MM.1S (cell line): ENCODE measurements at regions not wholly inside any gene's neighbourhood (a gene's known extent, or its start where the extent isn't known, plus 50 kb on each side); places are given as distances from the start of the nearest gene placed in this dataset.

ENCODE experiments used
- DNase-seq: peaks from one replicate; pipeline ENCODE4 v3.0.0-alpha.2; 2015
- H2AFZ ChIP-seq: fragments of 300-600 bp; sonication (generic); 2 replicates; pipeline ENCODE4 v1.6.0; 2016; ENCODE audit warnings: antibody characterized with exemption, low read length
- H3F3A ChIP-seq: fragments of 300-600 bp; sonication (generic); 2 replicates; pipeline ENCODE4 v1.6.1; 2016; ENCODE audit warnings: mild to moderate bottlenecking, antibody characterized with exemption, low read length, moderate library complexity, mixed read lengths; ENCODE audit not compliant: insufficient read depth
- H3K27ac ChIP-seq: fragments of 300-600 bp; sonication (generic); 2 replicates; pipeline ENCODE4 v1.5.1; 2016; ENCODE audit warnings: mild to moderate bottlenecking, low read length
- H3K27me3 ChIP-seq: fragments of 300-600 bp; sonication (generic); replicated peaks from 2 replicates; pipeline ENCODE4 v1.6.0; 2016; ENCODE audit warnings: low read length; ENCODE audit not compliant: insufficient read depth
- H3K36me3 ChIP-seq: fragments of 300-600 bp; sonication (generic); replicated peaks from 2 replicates; pipeline ENCODE4 v1.6.1; 2016; ENCODE audit warnings: mild to moderate bottlenecking, low read length, mixed read lengths; ENCODE audit not compliant: insufficient read depth
- H3K4me1 ChIP-seq: fragments of 300-600 bp; sonication (generic); 2 replicates; pipeline ENCODE4 v1.6.1; 2016; ENCODE audit warnings: low read length, mixed read lengths
- H3K4me2 ChIP-seq: fragments of 300-600 bp; sonication (generic); 2 replicates; pipeline ENCODE4 v1.6.0; 2016; ENCODE audit warnings: low read depth, low read length
- H3K4me3 ChIP-seq: fragments of 300-600 bp; sonication (generic); 2 replicates; pipeline ENCODE4 v1.5.1; 2016; ENCODE audit warnings: low read length, mixed read lengths
- H3K79me2 ChIP-seq: fragments of 300-600 bp; sonication (generic); 2 replicates; pipeline ENCODE4 v1.6.1; 2016; ENCODE audit warnings: mixed run types, low read length, mixed read lengths
- H3K9ac ChIP-seq: fragments of 300-600 bp; sonication (generic); 2 replicates; pipeline ENCODE4 v1.6.1; 2016; ENCODE audit warnings: low read length, mixed read lengths
- H3K9me2 ChIP-seq: fragments of 300-600 bp; sonication (generic); replicated peaks from 2 replicates; pipeline ENCODE4 v1.6.1; 2016; ENCODE audit warnings: mild to moderate bottlenecking, low read length, mixed read lengths; ENCODE audit not compliant: insufficient read depth
- H3K9me3 ChIP-seq: fragments of 300-600 bp; sonication (generic); replicated peaks from 2 replicates; pipeline ENCODE4 v1.6.1; 2016; ENCODE audit warnings: mild to moderate bottlenecking, low read length, mixed read lengths; ENCODE audit not compliant: insufficient read depth
- H4K20me1 ChIP-seq: fragments of 300-600 bp; sonication (generic); 2 replicates; pipeline ENCODE4 v1.6.1; 2016; ENCODE audit warnings: mild to moderate bottlenecking, low read length, moderate library complexity, mixed read lengths; ENCODE audit not compliant: insufficient read depth
- EZH2 ChIP-seq: fragments of 300-600 bp; sonication (generic); optimal IDR thresholded peaks from 2 replicates; pipeline ENCODE3; 2017; ENCODE audit warnings: low read depth, mild to moderate bottlenecking, antibody characterized with exemption, low read length, mixed read lengths
- EZH2phosphoT487 ChIP-seq: fragments of 300-600 bp; sonication (generic); IDR thresholded peaks from 2 replicates; pipeline ENCODE4 v1.6.1; 2018; ENCODE audit warnings: antibody characterized with exemption, low read length
- TF ChIP-seq, protein P1 (sequence below): fragments of 300-600 bp; sonication (generic); IDR thresholded peaks from 2 replicates; pipeline ENCODE4 v1.5.1; 2016; ENCODE audit warnings: antibody characterized with exemption, low read length, mixed read lengths

DNA sequence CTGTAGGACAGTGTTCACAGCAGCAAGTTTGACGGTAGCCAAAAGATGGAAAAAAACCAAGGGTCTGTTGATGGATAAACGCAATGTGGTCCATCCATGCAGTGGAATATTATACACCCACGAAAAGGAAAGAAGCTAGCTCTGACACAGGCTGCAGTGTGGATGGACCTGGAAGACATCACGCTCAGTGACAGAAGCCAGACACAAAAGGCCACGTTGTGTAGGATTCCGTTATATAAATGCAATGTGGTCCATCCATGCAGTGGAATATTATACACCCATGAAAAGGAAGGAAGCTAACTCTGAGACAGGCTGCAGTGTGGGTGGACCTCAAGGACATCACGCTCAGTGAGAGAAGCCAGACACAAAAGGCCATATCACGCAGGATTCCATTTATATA lies 105.5 kb upstream of the SHOX start:
- Histone ChIP-seq H2AFZ (no peak overlapping the region), H3K4me1 (no peaks in the 10 kb centered on the region), H3K4me2 (no peak overlapping the region), H3K9me2 (no peaks in the 10 kb centered on the region), H3K79me2 (no peaks in the 10 kb centered on the region), H3K27ac (no peak overlapping the region), H3K4me3 (no peak overlapping the region), H4K20me1 (no peaks in the 10 kb centered on the region), H3F3A (no peaks in the 10 kb centered on the region), H3K27me3 (no peaks in the 10 kb centered on the region), H3K9me3 (no peaks in the 10 kb centered on the region), H3K36me3 (no peaks in the 10 kb centered on the region), H3K9ac (no peak overlapping the region)
- TF ChIP-seq EZH2phosphoT487 (no peak), EZH2 (no peak)
- TF ChIP-seq, protein P1, sequence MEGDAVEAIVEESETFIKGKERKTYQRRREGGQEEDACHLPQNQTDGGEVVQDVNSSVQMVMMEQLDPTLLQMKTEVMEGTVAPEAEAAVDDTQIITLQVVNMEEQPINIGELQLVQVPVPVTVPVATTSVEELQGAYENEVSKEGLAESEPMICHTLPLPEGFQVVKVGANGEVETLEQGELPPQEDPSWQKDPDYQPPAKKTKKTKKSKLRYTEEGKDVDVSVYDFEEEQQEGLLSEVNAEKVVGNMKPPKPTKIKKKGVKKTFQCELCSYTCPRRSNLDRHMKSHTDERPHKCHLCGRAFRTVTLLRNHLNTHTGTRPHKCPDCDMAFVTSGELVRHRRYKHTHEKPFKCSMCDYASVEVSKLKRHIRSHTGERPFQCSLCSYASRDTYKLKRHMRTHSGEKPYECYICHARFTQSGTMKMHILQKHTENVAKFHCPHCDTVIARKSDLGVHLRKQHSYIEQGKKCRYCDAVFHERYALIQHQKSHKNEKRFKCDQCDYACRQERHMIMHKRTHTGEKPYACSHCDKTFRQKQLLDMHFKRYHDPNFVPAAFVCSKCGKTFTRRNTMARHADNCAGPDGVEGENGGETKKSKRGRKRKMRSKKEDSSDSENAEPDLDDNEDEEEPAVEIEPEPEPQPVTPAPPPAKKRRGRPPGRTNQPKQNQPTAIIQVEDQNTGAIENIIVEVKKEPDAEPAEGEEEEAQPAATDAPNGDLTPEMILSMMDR, result no peak
- no peak for DNase-seq

DNA sequence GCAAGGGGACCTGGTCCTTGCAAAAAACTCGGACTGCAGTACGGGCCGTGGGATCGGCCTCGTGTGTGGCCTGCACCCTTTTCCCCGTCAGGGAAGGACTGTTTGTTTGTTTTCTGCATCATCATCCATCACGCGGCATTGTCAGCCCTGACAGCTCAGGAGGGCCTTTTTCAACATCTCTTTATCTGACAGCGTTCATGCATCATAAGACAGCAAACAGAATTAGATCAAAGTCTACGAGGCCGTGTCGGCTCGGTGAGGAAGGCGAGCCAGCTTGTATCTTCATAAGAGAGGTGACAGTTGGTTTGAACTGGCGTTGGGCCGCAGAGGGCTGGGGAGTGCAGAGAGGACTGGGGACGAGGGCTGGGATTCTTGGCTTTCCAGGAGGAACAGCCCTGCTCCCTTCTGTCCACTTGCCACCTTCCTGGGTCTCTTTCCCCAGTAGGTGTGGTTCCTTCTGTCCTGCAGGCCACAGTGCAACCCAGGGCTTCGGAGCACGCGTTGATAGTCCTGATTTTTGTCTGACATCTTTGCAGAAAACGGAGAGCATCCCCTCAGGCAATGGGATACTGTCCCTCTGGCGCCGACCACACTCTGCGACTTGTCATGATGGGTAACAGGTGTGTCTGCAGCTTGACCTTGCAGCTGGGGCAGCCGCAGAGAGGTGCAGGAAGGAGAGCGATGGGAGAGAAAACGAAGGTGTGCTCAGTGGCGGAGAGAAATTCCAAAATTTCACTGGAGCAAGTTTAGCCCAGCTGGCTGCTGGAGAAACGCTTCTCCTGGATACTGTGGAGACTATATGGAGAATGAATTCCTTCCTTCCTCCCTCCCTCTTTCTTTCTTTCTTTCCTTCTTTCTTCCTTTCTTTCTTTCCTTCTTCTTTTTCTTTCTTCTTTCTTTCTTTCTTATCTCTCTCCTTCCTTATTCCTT lies 104.0 kb upstream of the SHOX start:
- Histone ChIP-seq H3K27ac (no peak overlapping the region), H3K9me3 (no peaks in the 10 kb centered on the region), H3K4me1 (no peaks in the 10 kb centered on the region), H2AFZ (no peak overlapping the region), H3F3A (no peaks in the 10 kb centered on the region), H3K9me2 (no peaks in the 10 kb centered on the region), H4K20me1 (no peaks in the 10 kb centered on the region), H3K4me3 (no peak overlapping the region), H3K27me3 (no peaks in the 10 kb centered on the region), H3K79me2 (no peaks in the 10 kb centered on the region), H3K4me2 (no peak overlapping the region), H3K9ac (no peak overlapping the region), H3K36me3 (no peaks in the 10 kb centered on the region)
- no peak for TF ChIP-seq EZH2
- no peak for TF ChIP-seq EZH2phosphoT487
- TF ChIP-seq, protein P1, result no peak
- no peak for DNase-seq

GRCh38 chrX:530726-531610 lies 99.6 kb upstream of the SHOX start:
- H3K79me2 ChIP-seq, result no peaks in the 10 kb centered on the region
- DNase-seq, result no peak
- H3K27me3 ChIP-seq, result no peaks in the 10 kb centered on the region
- H4K20me1 ChIP-seq, result no peaks in the 10 kb centered on the region
- H3F3A ChIP-seq, result no peaks in the 10 kb centered on the region
- no peaks in the 10 kb centered on the region for H3K36me3 ChIP-seq
- no peak overlapping the region for H3K9ac ChIP-seq
- no peak overlapping the region for H2AFZ ChIP-seq
- H3K27ac ChIP-seq, result no peak overlapping the region
- no peak overlapping the region for H3K4me3 ChIP-seq
- H3K4me1 ChIP-seq, result no peaks in the 10 kb centered on the region
- no peak overlapping the region for H3K4me2 ChIP-seq
- no peaks in the 10 kb centered on the region for H3K9me2 ChIP-seq
- TF ChIP-seq EZH2 (no peak), EZH2phosphoT487 (no peak)
- TF ChIP-seq, protein P1, result no peak
- no peaks in the 10 kb centered on the region for H3K9me3 ChIP-seq
